ENCODE measurements at regions not wholly inside any gene's neighbourhood (a gene's known extent, or its start where the extent isn't known, plus 50 kb on each side); places are given as distances from the start of the nearest gene placed in this dataset.

- no peak for DNase-seq
These were observed 91.5 kb upstream of the VASH1 start for GRCh38 chr14:76669770-76670169.

GRCh38 chr14:76672123-76672522 is 89.1 kb upstream of the VASH1 start:
- no peak for DNase-seq

GRCh38 chr14:76673261-76673660 is 88.0 kb upstream of the VASH1 start:
- no peak for DNase-seq

GRCh38 chr14:76675046-76675445 is 86.2 kb upstream of the VASH1 start:
- DNase-seq: no peak

- no peak for DNase-seq
These were observed 84.7 kb upstream of the VASH1 start for GRCh38 chr14:76676539-76676938.

GRCh38 chr14:76677534-76678145 is 83.6 kb upstream of the VASH1 start:
- DNase-seq: no peak

- DNase-seq: no peak
These were observed 82.9 kb upstream of the VASH1 start for GRCh38 chr14:76678244-76678800.

GRCh38 chr14:76682367-76682766 is 78.9 kb upstream of the VASH1 start:
- no peak for DNase-seq

- no peak for DNase-seq
These were observed 74.6 kb upstream of the VASH1 start for GRCh38 chr14:76686646-76687045.

- no peak for DNase-seq
These were observed 73.5 kb upstream of the VASH1 start for GRCh38 chr14:76687611-76688382.

- DNase-seq: no peak
These were observed 72.9 kb upstream of the VASH1 start for GRCh38 chr14:76688383-76688671.

- no peak for DNase-seq
These were observed 70.7 kb upstream of the VASH1 start for GRCh38 chr14:76690502-76691105.

GRCh38 chr14:76694106-76694505 is 67.2 kb upstream of the VASH1 start:
- DNase-seq: no peak

- DNase-seq: no peak
These were observed 65.9 kb upstream of the VASH1 start for GRCh38 chr14:76695263-76695920.

GRCh38 chr14:76696361-76696760 is 64.9 kb upstream of the VASH1 start:
- no peak for DNase-seq

- no peak for DNase-seq
These were observed 64.5 kb upstream of the VASH1 start for GRCh38 chr14:76696791-76697190.

GRCh38 chr14:76697246-76697905 is 63.9 kb upstream of the VASH1 start:
- DNase-seq: no peak

GRCh38 chr14:76698191-76698590 is 63.1 kb upstream of the VASH1 start:
- no peak for DNase-seq

GRCh38 chr14:76698631-76699030 is 62.6 kb upstream of the VASH1 start:
- DNase-seq: no peak

- DNase-seq: no peak
These were observed 61.9 kb upstream of the VASH1 start for GRCh38 chr14:76699209-76699938.

- DNase-seq: no peak
These were observed 61.2 kb upstream of the VASH1 start for GRCh38 chr14:76699939-76700590.

GRCh38 chr14:76701436-76701835 is 59.8 kb upstream of the VASH1 start:
- DNase-seq: no peak
